Frontal cortex (tissue), 3 donors: ENCODE measurements at regions not wholly inside any gene's neighbourhood (a gene's known extent, or its start where the extent isn't known, plus 50 kb on each side); places are given as distances from the start of the nearest gene placed in this dataset.
A peak's percentile ranks its signal among the peaks of the same experiment; 100 is the strongest.

Source experiments
- DNase-seq, 2 donors: peaks; one replicate each; pipeline ENCODE4 v3.0.0; 2012; ENCODE audit warnings: low spot score in 2 of 2
- FAIRE-seq: peaks from 2 replicates; lab custom pipeline; 2012; peaks lifted over from hg19 to GRCh38; lab: Jason Lieb, UNC
- donor health status: control.
- donor health status: control.
- donor health status: control.

DNA sequence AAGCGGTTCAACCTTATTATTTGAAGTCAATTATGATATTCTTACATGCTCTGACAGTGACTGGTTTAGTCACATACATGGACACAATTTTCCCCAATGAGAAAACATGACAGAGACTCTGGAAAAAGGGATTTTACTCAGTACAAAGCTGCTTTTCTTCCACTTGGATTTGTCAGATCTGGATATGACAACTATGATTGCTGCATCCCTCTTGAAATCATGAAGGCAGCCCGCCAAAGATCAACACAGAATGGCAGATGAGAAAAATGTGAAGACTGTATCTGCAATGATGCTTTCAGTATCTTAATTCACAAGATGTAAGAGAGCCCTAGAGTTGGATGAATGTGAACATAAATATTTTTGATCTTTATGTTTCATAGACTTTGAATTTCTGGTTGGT lies 439.6 kb downstream of the CDH8 start:
- FAIRE-seq (no peak), DNase-seq (no peak)

- FAIRE-seq (no peak), DNase-seq (no peak)
Observed at GRCh38 chr16:61595605-61596004, 440.6 kb downstream of the CDH8 start.

- DNase-seq (no peak), FAIRE-seq (no peak)
Observed at GRCh38 chr16:61590577-61590976, 445.7 kb downstream of the CDH8 start.

- FAIRE-seq = no peak
- DNase-seq = no peak
Observed at GRCh38 chr16:61587526-61587925, 448.7 kb downstream of the CDH8 start.

- DNase-seq (no peak), FAIRE-seq (no peak)
Observed at GRCh38 chr16:61581417-61582046, 454.7 kb downstream of the CDH8 start.

DNA sequence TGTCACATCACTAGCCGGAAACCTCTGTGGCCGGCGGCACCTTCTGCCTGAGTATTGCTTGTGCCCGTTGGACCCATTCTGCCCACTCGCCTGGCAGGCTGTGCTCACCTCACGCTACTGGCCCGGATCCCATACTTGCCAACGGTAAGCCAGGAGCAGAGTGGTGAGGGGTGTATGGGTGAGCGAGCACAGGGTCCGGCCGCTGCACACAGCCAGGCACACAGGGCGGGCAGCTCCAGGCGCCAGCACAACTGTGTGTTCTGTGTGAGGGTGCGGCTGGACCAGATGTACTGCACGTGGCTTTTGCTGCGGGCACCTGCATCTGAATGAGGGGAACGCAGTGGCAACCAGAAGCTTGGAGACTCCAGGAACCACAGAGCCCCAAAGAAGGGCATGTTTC lies 455.7 kb downstream of the CDH8 start:
- no peak for FAIRE-seq

DNA sequence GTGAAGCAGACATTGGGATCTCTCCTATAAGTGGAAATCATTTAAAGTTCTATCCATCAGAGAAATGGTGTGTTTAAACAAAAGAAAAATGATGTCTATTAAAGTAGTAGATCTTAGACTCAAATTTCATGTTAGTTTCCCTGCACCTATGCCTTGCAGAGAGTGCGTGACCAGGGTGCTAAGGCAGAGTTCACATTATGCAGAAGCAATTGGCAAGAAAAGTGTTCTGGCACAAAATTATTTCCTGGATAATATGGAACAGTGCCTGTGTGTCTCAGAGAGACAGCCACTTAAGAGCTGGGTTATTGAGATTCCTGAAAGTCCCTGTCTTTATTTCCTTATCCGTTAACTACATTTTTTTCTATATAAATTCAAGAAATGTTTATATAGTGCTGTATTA lies 457.0 kb downstream of the CDH8 start:
- DNase-seq = peak in 1 of 2 donors; percentile 8
- no peak for FAIRE-seq

More for the DNA sequence above, 455.7 kb downstream of the CDH8 start:
- no peak for DNase-seq

DNA sequence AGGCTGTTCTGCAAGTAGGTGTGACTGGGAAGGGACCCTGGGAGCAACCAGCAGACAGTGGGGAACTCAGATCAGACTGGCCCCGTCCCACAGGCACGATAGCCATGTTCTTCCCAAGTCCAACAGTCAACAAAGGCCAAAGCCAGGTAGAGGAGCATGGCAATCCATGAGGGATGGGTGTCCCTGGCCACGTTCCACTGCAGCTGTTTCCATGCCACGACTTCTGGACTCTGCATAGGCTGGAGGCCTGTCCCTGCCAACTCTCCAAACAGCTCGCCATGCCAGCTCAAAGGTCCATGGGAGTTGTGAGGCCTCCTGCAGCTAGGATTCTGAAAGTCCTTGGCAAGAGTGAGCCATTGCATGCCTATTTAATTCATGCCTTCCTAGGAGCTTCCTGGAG lies 459.8 kb downstream of the CDH8 start:
- FAIRE-seq = no peak
- no peak for DNase-seq

GRCh38 chr16:61575617-61576016 lies 460.6 kb downstream of the CDH8 start:
- no peak for DNase-seq
- FAIRE-seq = no peak

DNA sequence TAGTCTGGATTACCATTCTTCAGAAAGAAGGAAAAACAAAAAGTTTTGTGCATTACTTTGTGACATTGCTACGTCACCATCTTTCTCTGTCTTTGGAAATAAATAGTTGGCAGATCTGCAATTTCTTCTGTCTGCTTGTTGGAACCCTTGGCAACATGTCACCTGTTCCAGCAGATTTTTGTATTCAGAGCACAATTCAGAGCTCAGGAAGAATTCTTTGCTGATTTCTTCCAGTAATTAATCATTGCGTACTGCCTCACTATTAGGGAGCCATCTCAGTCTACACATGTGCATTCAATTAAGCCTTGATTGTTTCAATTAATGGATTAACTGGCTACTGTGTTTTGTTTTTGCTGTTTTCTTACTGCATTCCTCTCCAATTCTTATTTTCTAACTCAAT lies 467.2 kb downstream of the CDH8 start:
- no peak for FAIRE-seq

DNA sequence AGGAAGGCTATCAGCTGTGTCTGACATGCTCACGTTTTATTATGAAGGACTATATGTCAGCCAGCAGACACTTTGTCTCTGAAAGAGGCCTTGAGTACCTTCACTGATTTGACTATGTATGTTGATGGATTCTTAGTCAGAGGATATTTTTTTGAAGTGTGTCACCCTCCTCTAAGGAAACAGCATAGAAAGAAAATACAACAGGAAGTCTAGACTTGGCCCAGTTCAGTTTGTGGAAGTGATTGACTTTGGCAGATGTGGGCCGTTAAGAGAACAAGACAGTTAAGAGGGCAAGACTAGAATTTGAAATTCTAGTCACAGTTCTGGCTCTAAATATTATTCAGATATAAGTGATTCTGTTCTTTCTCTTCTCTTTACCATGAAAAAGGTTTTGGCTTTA lies 471.5 kb downstream of the CDH8 start:
- FAIRE-seq (no peak), DNase-seq (no peak)

More for the DNA sequence above, 467.2 kb downstream of the CDH8 start:
- no peak for DNase-seq

DNA sequence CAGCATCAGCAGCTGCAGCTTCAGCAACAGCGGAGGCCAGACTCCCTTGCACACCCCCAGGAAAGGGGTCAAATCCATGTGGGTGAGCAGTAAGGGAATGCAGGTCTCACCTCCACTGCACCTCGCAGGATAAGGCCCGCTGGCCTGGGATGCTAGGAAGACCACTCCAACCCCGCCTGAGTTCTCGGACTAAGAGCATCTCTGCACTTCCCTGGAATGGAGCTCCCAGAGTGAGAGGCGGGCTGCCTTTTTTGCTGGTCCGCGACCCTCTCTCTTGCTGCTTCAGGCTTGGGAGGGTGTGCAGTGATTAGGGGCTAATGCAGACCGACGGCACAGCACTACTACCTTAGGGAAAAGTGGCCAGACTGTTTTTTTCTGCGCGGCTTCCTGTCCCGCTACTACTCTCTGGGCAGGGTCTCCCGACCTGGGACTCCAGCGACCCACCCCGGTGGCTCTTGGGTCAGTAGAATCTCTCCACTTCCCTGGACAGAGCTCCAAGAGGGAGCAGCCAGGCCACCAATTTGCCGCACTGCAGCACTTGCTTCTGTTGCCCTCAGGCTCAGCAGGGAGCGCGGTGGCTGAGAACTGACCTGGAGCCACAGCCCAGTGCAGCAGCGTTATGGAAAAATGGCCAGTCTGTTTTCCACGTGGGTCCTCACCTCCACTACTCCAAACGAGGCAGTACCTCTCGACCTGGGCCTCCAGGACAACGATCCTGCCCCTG lies 480.4 kb downstream of the CDH8 start:
- FAIRE-seq (no peak), DNase-seq (no peak)

GRCh38 chr16:61549327-61549726 lies 486.9 kb downstream of the CDH8 start:
- FAIRE-seq (no peak), DNase-seq (no peak)

GRCh38 chr16:61547626-61548025 lies 488.6 kb downstream of the CDH8 start:
- no peak for FAIRE-seq

DNA sequence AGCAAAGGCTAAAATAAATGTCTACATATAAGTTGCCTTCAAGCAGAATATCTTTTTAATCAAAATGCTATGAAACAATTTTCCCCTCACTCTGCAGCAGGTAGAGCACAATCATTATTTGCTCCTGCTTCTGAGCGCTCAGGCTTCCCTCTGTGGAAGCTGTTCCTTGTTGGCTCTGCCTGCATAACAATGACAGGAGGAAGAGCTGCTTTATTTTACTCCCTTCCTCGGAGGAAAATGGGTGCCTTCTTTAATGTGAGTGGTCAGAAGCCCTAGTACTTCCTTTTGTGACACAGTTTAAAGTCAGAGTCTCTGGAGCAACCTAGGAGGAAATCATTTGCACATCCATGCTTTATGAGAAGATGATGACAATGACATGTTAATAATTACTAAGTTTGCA lies 492.1 kb downstream of the CDH8 start:
- no peak for FAIRE-seq
- no peak for DNase-seq

More at GRCh38 chr16:61547626-61548025, 488.6 kb downstream of the CDH8 start:
- no peak for DNase-seq

DNA sequence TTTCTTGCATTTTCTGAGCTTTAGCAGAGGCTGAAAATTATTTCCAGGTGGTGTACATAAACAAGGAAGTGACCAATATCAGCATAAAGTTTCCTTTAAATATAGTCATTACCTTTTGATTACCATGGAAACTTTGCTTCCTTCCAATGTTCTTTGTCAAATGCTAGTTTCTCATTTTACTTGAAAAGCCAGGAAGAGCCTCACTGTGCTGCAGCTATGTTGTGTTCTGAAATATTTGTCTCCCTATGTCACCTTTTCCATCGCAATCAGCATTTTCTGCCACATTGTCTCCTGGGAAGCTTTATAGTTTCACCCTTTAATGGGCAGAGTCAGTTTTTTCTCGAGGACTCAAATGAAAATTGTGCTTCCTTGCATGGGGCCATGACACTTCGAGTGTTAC lies 496.0 kb downstream of the CDH8 start:
- FAIRE-seq = no peak
- DNase-seq = no peak

- no peak for FAIRE-seq
- DNase-seq = no peak
Observed at GRCh38 chr16:61530697-61531096, 505.5 kb downstream of the CDH8 start.

GRCh38 chr16:61500851-61501250 lies 535.4 kb downstream of the CDH8 start:
- no peak for DNase-seq
- no peak for FAIRE-seq

GRCh38 chr16:61480250-61480649 lies 556.0 kb downstream of the CDH8 start:
- no peak for DNase-seq
- no peak for FAIRE-seq

GRCh38 chr16:61471737-61472136 lies 564.5 kb downstream of the CDH8 start:
- no peak for FAIRE-seq
- no peak for DNase-seq

GRCh38 chr16:61471023-61471422 lies 565.2 kb downstream of the CDH8 start:
- FAIRE-seq (no peak), DNase-seq (no peak)

DNA sequence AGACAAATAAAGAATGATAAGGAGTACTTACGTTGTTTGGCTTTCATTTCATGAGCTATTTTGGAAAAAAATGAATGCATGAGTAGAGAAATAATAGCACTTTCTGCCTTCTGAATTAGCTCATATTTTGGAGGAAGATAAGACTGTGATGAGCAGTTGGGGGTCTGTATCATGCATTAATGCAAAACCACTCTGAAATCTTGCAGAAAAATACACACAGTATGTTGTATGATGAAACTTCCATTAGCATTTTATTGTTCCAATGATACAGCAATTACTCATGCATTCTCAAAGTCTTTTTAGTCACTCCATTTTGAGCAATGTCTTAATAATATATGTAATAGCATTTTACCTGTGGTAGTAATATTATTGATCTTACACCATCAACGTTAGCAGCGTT lies 571.0 kb downstream of the CDH8 start:
- no peak for FAIRE-seq
- DNase-seq = no peak
